ENCODE measurements at regions not wholly inside any gene's neighbourhood (a gene's known extent, or its start where the extent isn't known, plus 50 kb on each side); places are given as distances from the start of the nearest gene placed in this dataset.

GRCh38 chr16:65760874-65761273 lies 605.6 kb upstream of the CDH5 start:
- 76 to 79% methylated on average over 4 of the region's 4 CpGs for WGBS, 2 donors
- intact Hi-C loops (cut with DNase I): no loop called here
- Histone ChIP-seq H3K4me1 (no peaks in the 10 kb centered on the region), H3K27ac (no peak overlapping the region), H3K36me3 (no peaks in the 10 kb centered on the region), H3K27me3 (no peaks in the 10 kb centered on the region), H3K4me3 (no peak overlapping the region), H3K9me3 (no peaks in the 10 kb centered on the region)
- TF ChIP-seq POLR2AphosphoS5 (IDR thresholded peaks at IDR 0.05) (no peak), EP300 (IDR thresholded peaks at IDR 0.05) (no peak), POLR2A (IDR thresholded peaks at IDR 0.05) (no peak)
- TF ChIP-seq, protein P1, sequence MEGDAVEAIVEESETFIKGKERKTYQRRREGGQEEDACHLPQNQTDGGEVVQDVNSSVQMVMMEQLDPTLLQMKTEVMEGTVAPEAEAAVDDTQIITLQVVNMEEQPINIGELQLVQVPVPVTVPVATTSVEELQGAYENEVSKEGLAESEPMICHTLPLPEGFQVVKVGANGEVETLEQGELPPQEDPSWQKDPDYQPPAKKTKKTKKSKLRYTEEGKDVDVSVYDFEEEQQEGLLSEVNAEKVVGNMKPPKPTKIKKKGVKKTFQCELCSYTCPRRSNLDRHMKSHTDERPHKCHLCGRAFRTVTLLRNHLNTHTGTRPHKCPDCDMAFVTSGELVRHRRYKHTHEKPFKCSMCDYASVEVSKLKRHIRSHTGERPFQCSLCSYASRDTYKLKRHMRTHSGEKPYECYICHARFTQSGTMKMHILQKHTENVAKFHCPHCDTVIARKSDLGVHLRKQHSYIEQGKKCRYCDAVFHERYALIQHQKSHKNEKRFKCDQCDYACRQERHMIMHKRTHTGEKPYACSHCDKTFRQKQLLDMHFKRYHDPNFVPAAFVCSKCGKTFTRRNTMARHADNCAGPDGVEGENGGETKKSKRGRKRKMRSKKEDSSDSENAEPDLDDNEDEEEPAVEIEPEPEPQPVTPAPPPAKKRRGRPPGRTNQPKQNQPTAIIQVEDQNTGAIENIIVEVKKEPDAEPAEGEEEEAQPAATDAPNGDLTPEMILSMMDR (IDR thresholded peaks at IDR 0.05): no peak
- DNase-seq: no peak

DNA sequence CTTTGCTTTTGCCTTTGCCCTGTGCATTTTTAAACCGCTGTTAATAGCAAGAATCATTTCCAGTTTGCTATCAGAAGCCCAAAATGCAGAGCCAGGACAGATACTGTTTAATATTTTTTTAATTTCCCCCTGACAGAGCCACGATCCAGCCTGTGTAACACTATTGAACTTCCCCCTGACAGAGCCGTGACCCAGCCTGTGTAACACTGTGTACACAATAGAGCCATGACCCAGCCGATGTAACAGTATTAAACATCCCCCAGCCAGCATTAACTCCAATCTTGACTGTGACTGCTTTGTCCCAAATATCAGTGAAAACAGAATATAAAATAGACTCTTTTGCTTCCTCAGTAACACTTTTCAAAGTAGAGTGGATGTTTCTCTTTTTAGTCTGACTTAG lies 607.9 kb upstream of the CDH5 start:
- H3K4me1 ChIP-seq: peaks cover 0 to 11% (median 5%) of the 10 kb centered on the region in 4 donors
- H3K36me3 ChIP-seq: no peaks in the 10 kb centered on the region
- no peak overlapping the region for H3K4me3 ChIP-seq
- WGBS, 2 donors: 29 to 58% methylated on average over 4 of the region's 4 CpGs
- H3K27ac ChIP-seq: no peak overlapping the region
- H3K27me3 ChIP-seq: no peaks in the 10 kb centered on the region
- no peak for DNase-seq
- TF ChIP-seq, protein P1 (IDR thresholded peaks at IDR 0.05): no peak
- TF ChIP-seq EP300 (IDR thresholded peaks at IDR 0.05) (no peak), POLR2A (IDR thresholded peaks at IDR 0.05) (no peak), POLR2AphosphoS5 (IDR thresholded peaks at IDR 0.05) (no peak)
- no peaks in the 10 kb centered on the region for H3K9me3 ChIP-seq
- intact Hi-C loops (cut with DNase I): no loop called here

GRCh38 chr16:65757064-65757463 lies 609.4 kb upstream of the CDH5 start:
- H3K27ac ChIP-seq: no peak overlapping the region
- H3K4me1 ChIP-seq: peaks cover 0 to 11% (median 5%) of the 10 kb centered on the region in 4 donors
- no peaks in the 10 kb centered on the region for H3K27me3 ChIP-seq
- H3K4me3 ChIP-seq: no peak overlapping the region
- TF ChIP-seq, protein P1 (IDR thresholded peaks at IDR 0.05): no peak
- TF ChIP-seq POLR2A (IDR thresholded peaks at IDR 0.05): no peak
- TF ChIP-seq POLR2AphosphoS5 (IDR thresholded peaks at IDR 0.05): no peak
- TF ChIP-seq EP300 (IDR thresholded peaks at IDR 0.05): no peak
- intact Hi-C loops (cut with DNase I): no loop called here
- WGBS, 2 donors: 80% methylated on average over 4 of the region's 4 CpGs
- DNase-seq: no peak
- H3K36me3 ChIP-seq: no peaks in the 10 kb centered on the region
- H3K9me3 ChIP-seq: no peaks in the 10 kb centered on the region

GRCh38 chr16:65756163-65756562 lies 610.3 kb upstream of the CDH5 start:
- H3K36me3 ChIP-seq: no peaks in the 10 kb centered on the region
- no peak for DNase-seq
- intact Hi-C loops (cut with DNase I): no loop called here
- peaks cover 0 to 11% (median 5%) of the 10 kb centered on the region in 4 donors for H3K4me1 ChIP-seq
- no peak overlapping the region for H3K27ac ChIP-seq
- H3K4me3 ChIP-seq: no peak overlapping the region
- no peaks in the 10 kb centered on the region for H3K9me3 ChIP-seq
- no peaks in the 10 kb centered on the region for H3K27me3 ChIP-seq
- TF ChIP-seq POLR2A (IDR thresholded peaks at IDR 0.05): no peak
- no peak for TF ChIP-seq POLR2AphosphoS5 (IDR thresholded peaks at IDR 0.05)
- no peak for TF ChIP-seq EP300 (IDR thresholded peaks at IDR 0.05)
- TF ChIP-seq, protein P1 (IDR thresholded peaks at IDR 0.05): no peak
- WGBS, 2 donors: 75 to 79% methylated on average over 4 of the region's 4 CpGs
